Smooth muscle cell (in vitro differentiated cells): ENCODE measurements at regions not wholly inside any gene's neighbourhood (a gene's known extent, or its start where the extent isn't known, plus 50 kb on each side); places are given as distances from the start of the nearest gene placed in this dataset.

Experiments
- DNase-seq: peaks from one replicate; lab custom pipeline; 2025; ENCODE audit not compliant: unreplicated experiment; lab: John Stamatoyannopoulos, UW
- H2AFZ ChIP-seq: fragments of 200-600 bp; sonication (generic); 2 replicates; pipeline ENCODE4 v1.6.0; 2016; ENCODE audit warnings: antibody characterized with exemption, low read depth, mild to moderate bottlenecking
- H3F3A ChIP-seq: fragments of 200-600 bp; sonication (generic); 2 replicates; pipeline ENCODE4 v1.6.0; 2017; ENCODE audit warnings: antibody characterized with exemption, low read depth
- H3K27ac ChIP-seq: fragments of 200-600 bp; sonication (generic); 2 replicates; pipeline ENCODE4 v1.5.1; 2016; ENCODE audit warnings: low read depth, mild to moderate bottlenecking
- H3K27me3 ChIP-seq: fragments of 200-600 bp; sonication (generic); 2 replicates; pipeline ENCODE4 v1.6.1; 2016; ENCODE audit warnings: low read depth, mild to moderate bottlenecking
- H3K36me3 ChIP-seq: fragments of 200-600 bp; sonication (generic); 2 replicates; pipeline ENCODE4 v1.5.1; 2016; ENCODE audit warnings: low read depth
- H3K4me1 ChIP-seq: fragments of 200-600 bp; sonication (generic); 2 replicates; pipeline ENCODE4 v1.5.1; 2016; ENCODE audit warnings: low read depth
- H3K4me2 ChIP-seq: fragments of 200-600 bp; sonication (generic); 2 replicates; pipeline ENCODE4 v1.6.0; 2016; ENCODE audit warnings: mild to moderate bottlenecking
- H3K4me3 ChIP-seq: fragments of 200-600 bp; sonication (generic); 2 replicates; pipeline ENCODE4 v1.5.1; 2016; ENCODE audit warnings: mild to moderate bottlenecking
- H3K79me2 ChIP-seq: fragments of 200-600 bp; sonication (generic); 2 replicates; pipeline ENCODE4 v1.6.0; 2016; ENCODE audit warnings: low read depth, mild to moderate bottlenecking
- H3K9ac ChIP-seq: fragments of 200-600 bp; sonication (generic); 2 replicates; pipeline ENCODE4 v1.6.0; 2016; ENCODE audit warnings: low read depth
- H3K9me3 ChIP-seq: fragments of 200-600 bp; sonication (generic); replicated peaks from 2 replicates; pipeline ENCODE4 v1.5.1; 2016; ENCODE audit warnings: low read depth
- H4K20me1 ChIP-seq: fragments of 200-600 bp; sonication (generic); 2 replicates; pipeline ENCODE4 v1.6.0; 2016; ENCODE audit warnings: low read depth
- CTCF ChIP-seq: fragments of 200-600 bp; sonication (generic); IDR thresholded peaks from 2 replicates; pipeline ENCODE4 v1.5.1; 2017; ENCODE audit warnings: borderline replicate concordance, mild to moderate bottlenecking, antibody characterized with exemption; ENCODE audit not compliant: insufficient read depth, poor library complexity, severe bottlenecking
- WGBS: methylation state at CpG from one replicate; pipeline ENCODE4 v1.1.7; 2016; ENCODE audit warnings: low lambda C conversion rate; 5-methylcytosine and 5-hydroxymethylcytosine counted together

DNA sequence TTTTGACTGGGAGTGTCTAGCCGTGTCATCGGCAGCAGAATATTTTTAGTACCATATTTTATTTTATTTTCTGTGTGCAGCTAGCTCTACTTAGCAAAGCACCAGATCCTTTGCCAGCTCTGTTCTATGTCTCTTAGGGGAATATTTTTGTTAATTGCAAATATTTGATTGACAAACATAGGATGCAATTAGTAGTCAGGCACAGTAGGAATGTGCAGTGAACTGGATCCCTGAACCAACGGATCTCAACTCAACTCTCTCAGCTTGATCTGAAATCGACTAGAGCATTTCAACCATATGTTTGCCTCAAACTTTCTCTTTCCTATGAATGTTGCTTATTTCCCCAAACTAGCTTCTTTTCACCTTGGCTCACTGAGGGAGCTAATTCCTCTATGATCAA lies 998.0 kb upstream of the FANCL start:
- no peaks in the 10 kb centered on the region for H4K20me1 ChIP-seq
- H3K27me3 ChIP-seq: no peaks in the 10 kb centered on the region
- H3K9me3 ChIP-seq: no peaks in the 10 kb centered on the region
- H3K4me2 ChIP-seq: no peak overlapping the region
- H3K36me3 ChIP-seq: no peaks in the 10 kb centered on the region
- no peak overlapping the region for H3K27ac ChIP-seq
- no peaks in the 10 kb centered on the region for H3K4me1 ChIP-seq
- no peak for DNase-seq
- H3F3A ChIP-seq: no peaks in the 10 kb centered on the region
- no peaks in the 10 kb centered on the region for H3K79me2 ChIP-seq
- H3K9ac ChIP-seq: no peak overlapping the region
- WGBS: 90% methylated on average over 4 of the region's 4 CpGs
- no peak overlapping the region for H3K4me3 ChIP-seq
- TF ChIP-seq CTCF: no peak
- no peak overlapping the region for H2AFZ ChIP-seq

GRCh38 chr2:59237311-59237710 lies 996.2 kb upstream of the FANCL start:
- 27% methylated on average over 2 of the region's 2 CpGs for WGBS
- no peaks in the 10 kb centered on the region for H3K36me3 ChIP-seq

DNA sequence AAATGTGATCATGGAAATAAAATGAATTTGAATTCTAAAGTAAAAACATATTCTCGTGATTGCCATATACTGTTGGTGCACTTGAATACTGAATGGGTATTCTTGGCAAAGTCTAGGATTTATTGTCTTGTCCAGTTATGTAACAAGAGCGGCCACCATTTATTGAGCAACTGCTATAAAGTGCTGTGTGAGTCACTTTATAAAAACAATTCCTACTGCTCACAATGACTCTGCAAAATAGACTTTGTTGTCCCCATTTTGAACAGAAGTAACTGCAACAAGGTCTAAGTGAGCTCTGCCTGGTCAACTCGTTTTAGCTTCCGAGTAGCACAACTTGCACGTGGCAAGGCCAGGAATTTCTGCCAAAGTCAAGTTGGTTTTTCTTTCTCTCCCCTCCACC lies 995.6 kb upstream of the FANCL start:
- no peak overlapping the region for H3K4me3 ChIP-seq
- H3K27ac ChIP-seq: no peak overlapping the region
- no peaks in the 10 kb centered on the region for H4K20me1 ChIP-seq
- no peaks in the 10 kb centered on the region for H3K27me3 ChIP-seq
- H3K79me2 ChIP-seq: no peaks in the 10 kb centered on the region
- H3F3A ChIP-seq: no peaks in the 10 kb centered on the region
- peak overlapping the region; percentile 25 for H3K4me2 ChIP-seq
- no peak for TF ChIP-seq CTCF
- no peak for DNase-seq
- no peaks in the 10 kb centered on the region for H3K9me3 ChIP-seq
- WGBS: 76% methylated on average over 5 of the region's 5 CpGs
- no peak overlapping the region for H3K9ac ChIP-seq
- no peaks in the 10 kb centered on the region for H3K4me1 ChIP-seq
- H3K36me3 ChIP-seq: no peaks in the 10 kb centered on the region
- H2AFZ ChIP-seq: no peak overlapping the region

More at GRCh38 chr2:59237311-59237710, 996.2 kb upstream of the FANCL start:
- Histone ChIP-seq H3K79me2 (no peaks in the 10 kb centered on the region), H4K20me1 (no peaks in the 10 kb centered on the region), H3F3A (no peaks in the 10 kb centered on the region), H3K4me1 (no peaks in the 10 kb centered on the region), H3K9me3 (no peaks in the 10 kb centered on the region), H3K9ac (no peak overlapping the region), H2AFZ (no peak overlapping the region), H3K4me2 (peak overlapping the region; percentile 25), H3K27ac (no peak overlapping the region), H3K27me3 (no peaks in the 10 kb centered on the region), H3K4me3 (no peak overlapping the region)
- DNase-seq: no peak
- no peak for TF ChIP-seq CTCF

DNA sequence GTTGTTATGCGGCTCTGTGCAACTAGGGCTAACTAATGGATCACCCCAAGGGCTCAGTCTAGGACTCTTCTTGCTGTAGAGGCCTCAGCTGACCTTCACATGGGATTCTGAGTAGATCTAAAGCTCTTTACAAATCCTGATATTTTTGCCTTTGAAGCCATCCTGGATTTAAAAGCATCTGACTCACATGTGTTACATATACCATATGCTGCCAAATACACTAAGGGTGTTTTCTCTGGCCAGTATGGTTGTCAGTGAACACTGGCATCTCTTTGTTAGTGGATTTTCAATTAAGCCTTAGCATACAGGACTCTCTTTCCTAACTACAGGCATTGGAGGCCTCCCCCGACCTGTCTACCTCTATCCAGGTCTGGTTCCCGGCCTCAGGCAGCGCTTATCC lies 992.8 kb upstream of the FANCL start:
- no peaks in the 10 kb centered on the region for H3K36me3 ChIP-seq
- no peak overlapping the region for H3K27ac ChIP-seq
- H3K4me3 ChIP-seq: no peak overlapping the region
- WGBS: 93% methylated on average over 4 of the region's 4 CpGs
- no peaks in the 10 kb centered on the region for H3K9me3 ChIP-seq
- no peaks in the 10 kb centered on the region for H3F3A ChIP-seq
- TF ChIP-seq CTCF: no peak
- no peak for DNase-seq
- H3K27me3 ChIP-seq: no peaks in the 10 kb centered on the region
- no peak overlapping the region for H3K9ac ChIP-seq
- no peak overlapping the region for H2AFZ ChIP-seq
- no peaks in the 10 kb centered on the region for H3K4me1 ChIP-seq
- no peaks in the 10 kb centered on the region for H3K79me2 ChIP-seq
- no peak overlapping the region for H3K4me2 ChIP-seq
- no peaks in the 10 kb centered on the region for H4K20me1 ChIP-seq
